ENCODE measurements at regions not wholly inside any gene's neighbourhood (a gene's known extent, or its start where the extent isn't known, plus 50 kb on each side); places are given as distances from the start of the nearest gene placed in this dataset.

DNA sequence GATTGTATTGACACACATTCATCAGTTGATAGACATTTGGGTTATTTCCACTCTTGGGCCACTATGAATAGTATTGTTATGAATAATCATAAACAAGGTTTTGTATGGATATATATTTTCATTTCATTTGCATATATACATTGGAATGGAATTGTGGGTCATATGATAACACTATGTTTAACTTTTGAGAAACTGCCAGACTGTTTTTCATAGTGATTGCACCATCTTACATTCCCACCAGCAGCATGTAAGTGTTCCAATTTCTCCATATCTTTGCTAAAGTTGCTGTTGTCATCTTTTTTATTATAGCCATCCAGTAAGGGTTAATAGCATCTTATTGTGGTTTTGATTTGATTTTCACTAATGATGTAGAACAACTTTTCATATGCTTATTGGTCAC lies 198.5 kb upstream of the PPFIA2 start:
- DNase-seq (ENCODE audit: low spot score): no peak

DNA sequence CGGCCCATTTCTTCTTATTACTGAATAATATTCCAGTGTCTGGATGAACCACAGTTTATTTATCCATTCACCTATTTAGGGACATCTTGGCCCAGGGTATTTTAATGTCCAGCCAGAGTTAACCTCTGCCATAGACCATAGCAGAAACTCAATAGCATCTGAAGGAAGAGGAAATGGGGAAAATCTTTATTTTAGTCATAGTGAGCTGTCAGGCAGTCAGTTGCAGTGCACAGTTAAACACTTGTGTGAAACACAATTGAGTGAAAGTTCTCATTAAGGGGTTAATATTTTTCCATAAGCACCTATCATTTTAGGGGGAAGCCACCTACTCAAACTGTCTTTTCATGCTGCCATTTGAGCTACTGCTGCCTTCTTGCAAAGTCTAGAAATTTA lies 197.3 kb upstream of the PPFIA2 start:
- no peak for DNase-seq (ENCODE audit: low spot score)

DNA sequence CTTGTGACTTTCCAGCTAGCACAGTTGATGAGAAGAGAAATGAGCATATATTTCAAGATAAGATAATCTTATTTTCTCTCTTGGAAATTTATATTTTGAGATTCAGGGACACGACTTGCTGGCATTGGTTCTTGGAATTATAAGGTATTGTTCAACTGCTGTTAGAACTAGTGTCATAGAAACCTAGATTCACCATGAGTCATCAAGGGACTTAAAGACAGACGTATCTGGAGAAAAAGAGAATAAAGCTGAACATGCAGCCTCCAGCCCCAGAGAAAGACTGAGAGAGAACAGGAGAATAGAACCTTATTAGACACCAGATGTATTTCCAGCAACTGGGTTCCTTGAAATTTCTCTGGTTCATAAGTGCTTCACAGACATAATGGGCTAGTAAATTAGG lies 194.4 kb upstream of the PPFIA2 start:
- no peak for DNase-seq (ENCODE audit: low spot score)

DNA sequence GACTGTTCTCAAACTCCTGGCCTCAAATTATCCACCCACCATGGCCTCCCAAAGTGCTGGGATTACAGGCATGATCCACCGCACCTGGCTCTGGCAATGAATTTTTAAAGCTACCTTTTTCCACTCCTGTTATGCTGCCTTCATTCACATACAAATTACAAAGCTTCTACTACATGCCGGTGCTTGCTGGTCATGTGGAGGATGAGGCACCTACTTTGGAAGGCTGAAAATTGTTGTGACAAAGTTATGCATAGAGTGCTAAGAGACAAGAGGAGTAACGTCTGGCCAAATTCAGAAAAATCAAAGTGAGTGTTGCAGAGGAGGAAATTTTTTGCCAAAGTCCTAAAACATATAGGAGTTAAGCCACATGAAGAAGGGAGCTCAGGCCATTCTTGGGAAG lies 191.7 kb upstream of the PPFIA2 start:
- DNase-seq (ENCODE audit: low spot score): no peak

DNA sequence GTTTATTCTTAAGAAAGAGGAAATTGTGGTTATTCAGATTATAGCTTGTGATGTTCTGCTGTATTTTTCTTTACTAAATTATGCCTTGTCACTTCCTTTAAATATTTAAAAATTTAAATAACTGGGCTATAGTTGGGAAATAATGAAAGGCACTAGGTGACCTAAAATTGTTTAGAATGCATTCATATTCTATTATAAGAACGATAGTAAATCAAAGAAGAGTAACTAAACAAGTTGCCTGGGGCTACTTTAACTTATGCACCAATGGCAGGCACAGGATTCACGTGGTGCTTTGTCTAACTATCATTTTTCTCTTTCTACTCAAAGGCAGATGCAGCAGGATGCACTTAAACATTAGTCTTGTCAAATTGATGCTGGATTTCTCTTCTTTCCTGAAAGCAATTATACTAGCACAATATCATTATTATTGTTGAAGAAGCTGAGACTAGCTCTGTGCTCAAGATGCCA lies 190.7 kb upstream of the PPFIA2 start:
- no peak for DNase-seq (ENCODE audit: low spot score)

DNA sequence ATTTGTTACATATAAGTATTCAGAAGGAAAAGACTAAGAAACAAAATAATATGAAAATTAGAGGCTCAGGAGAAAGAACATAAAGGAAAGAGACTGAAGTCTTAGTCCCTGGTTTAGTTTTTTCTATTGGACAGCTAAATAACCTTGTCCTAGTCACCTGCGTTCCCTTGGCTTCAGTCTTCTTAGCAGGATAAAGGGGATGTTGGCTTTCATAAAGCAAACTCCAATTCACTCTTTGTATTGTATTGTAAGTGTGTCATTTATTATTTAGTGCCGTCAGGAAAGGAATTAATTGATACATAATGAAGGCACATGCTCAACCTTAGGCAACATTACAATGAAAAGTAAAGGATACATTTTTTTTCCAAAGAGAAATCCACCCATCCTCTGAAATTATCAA lies 190.3 kb upstream of the PPFIA2 start:
- no peak for DNase-seq (ENCODE audit: low spot score)

DNA sequence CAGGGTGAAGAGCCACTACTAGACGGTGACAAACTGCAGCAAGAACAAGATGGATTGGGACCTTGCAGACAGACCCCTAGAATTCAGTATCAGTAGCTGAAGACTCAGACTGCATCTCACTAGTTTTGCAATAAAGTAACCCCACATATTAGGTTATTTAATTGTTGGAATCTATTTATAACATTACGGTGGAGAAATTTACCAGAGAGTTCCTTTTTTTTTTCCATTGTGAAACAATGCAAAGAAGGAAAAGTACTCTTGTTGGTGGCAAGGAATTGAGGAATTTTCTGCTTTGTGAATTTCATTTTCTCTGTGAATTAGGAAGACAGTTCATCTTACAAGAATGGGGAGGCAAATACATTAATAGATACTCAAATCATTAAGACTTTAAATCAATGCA lies 185.7 kb upstream of the PPFIA2 start:
- DNase-seq (ENCODE audit: low spot score): no peak

DNA sequence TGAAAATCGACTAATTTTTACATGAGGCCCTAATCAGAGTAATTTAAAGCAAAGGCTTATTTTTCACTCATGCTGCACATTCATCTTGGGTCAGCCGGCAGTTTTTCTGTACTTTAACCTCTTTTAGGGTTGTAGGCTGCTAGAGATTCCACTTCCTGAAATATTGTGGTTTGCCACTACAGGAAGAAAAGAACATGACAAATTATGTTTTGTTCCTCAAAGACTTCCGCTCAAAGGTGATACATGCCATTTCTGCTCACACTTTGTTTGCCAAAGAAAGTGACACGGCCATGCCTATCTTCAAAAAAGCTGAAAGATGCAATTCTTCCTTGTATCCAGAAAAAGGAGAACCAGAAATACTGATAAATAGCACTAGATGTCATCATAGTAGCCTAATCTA lies 183.4 kb upstream of the PPFIA2 start:
- no peak for DNase-seq (ENCODE audit: low spot score)

DNA sequence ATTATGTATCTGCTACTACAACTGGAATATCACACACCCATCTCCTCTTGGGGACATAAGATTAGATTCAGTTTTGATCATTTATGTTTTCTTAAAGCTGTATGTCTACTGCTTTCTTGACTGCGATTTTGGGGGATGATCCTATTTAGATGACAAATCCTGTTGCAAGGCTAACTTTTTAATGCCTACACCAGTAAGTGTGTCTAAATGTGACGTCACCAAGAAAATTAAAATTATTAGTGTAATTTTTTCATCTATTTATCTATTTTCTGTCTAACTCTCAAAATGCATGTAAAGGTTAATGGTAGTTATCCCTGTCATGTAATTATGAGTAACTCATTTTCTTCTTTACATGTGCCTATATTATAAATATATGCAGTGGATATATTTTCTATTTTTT lies 170.9 kb upstream of the PPFIA2 start:
- DNase-seq (ENCODE audit: low spot score): no peak

DNA sequence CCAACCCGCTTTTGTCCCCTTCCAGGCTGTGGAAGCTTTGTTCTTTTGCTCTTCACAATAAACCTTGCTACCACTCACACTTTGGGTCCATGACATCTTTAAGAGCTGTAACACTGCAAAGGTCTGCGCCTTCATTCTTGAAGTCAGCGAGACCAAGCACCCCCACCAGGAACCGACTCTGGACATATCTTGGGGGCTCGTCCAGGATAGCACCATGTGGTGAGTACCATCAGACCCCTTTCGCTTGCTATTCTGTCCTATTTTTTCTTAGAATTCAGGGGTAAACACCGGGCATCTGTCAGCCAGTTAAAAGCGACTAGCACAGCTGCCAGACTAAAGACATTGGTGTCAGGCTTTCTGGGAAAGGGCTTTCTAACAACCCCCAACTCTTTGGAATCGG lies 137.6 kb upstream of the PPFIA2 start:
- DNase-seq (ENCODE audit: low spot score): no peak

DNA sequence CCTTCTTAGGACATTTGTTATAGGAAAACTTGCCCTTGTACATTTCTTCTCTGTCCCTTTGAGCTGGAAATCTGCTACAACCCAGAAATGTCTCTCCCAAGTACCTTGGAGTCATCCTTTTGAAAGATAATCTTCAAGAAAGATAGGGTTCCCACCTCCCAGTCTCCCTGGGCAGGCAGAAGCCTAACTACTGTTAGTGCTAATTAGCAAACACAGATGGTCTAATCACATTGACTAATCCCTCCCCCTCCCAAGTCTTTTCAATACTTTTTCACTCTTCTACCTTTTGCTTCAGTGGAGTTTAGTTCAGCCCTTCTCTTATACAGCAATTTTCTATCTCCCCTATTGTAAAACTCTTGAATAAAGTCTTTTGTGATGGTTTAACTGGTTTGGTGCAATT lies 129.8 kb upstream of the PPFIA2 start:
- no peak for DNase-seq (ENCODE audit: low spot score)

DNA sequence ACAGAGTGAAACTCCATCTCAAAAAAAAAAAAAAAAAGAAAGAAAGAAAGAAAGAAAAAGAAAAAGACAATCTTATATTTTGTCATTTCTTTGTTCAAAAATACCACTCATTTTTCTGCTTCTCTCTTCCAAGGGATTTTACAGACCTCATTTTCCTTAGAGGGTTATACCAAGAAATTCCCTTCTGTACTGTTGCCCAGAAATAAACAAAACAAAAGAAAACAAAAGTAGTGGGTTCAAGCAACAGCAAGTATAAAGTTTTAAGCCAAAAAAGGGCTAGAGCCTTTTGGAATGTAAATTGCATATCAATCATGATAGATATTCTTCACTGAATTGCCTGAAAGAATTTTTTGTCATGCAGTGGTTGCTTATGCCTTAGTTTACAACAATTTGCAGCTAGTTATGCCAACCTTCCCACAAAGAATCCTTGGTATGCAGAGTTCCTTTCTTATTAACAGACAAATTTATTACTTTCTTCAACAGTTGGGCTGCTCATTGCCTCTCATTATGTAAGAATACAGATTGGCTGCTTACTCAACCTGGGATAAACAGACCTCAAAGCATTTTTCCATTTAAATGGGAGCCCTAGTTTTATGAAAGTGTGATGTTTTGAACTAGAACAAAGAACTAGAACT lies 129.1 kb upstream of the PPFIA2 start:
- peak; percentile 35 for DNase-seq (ENCODE audit: low spot score)

DNA sequence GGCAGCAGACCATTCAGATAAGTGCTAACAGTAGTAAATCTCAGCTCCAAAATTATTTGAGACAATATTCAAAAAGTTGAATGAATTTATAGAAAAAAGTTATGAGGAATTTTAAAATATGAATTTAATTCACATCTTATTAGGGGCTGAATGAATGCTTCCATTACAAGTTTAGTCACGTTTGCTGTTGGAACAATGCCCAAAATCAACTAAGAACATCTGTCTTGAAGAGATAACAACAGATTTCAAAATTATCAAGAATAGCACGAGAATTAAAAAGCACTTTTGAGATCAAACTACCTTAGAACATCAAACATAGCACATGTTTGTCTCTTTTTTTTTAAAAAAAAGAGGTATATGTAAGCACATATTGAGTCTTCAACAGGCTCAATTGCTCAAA lies 115.4 kb upstream of the PPFIA2 start:
- no peak for DNase-seq (ENCODE audit: low spot score)

DNA sequence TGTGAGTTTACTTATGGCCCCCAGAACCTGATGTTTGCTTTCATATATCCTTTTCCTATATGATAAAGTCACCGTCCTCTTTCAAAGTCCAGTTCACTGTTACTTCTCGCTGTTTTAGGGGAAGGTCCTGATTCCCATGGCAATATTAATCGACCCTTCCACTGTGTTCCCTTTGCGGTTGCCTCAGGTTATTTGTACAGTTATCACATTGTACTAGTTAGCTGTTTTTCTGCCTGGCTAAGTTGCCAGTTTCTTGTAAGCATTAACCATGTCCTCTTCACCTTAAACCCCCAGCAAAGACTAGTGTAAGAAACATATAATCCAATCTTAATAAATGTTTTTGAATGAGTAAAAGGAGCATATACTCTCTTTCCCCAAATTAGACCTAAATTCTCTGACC lies 115.0 kb upstream of the PPFIA2 start:
- no peak for DNase-seq (ENCODE audit: low spot score)

DNA sequence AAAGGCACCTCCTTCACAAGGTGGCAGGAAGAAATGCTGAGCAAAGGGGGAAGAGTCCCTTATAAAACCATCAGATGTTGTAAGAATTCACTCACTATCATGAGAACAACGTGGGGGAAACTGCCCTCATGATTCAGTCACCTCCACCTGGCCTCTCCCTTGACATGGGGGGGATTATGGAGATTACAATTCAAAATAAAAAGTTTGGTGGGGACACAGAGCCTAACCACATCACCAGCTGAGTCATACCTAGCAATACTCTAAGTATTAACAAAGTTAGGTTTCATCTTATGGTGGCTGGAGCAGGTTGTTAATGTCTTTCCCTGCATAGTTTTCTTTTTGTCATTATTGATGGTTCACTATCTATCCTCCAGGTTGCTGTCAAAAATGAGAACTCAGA lies 113.2 kb upstream of the PPFIA2 start:
- no peak for DNase-seq (ENCODE audit: low spot score)

DNA sequence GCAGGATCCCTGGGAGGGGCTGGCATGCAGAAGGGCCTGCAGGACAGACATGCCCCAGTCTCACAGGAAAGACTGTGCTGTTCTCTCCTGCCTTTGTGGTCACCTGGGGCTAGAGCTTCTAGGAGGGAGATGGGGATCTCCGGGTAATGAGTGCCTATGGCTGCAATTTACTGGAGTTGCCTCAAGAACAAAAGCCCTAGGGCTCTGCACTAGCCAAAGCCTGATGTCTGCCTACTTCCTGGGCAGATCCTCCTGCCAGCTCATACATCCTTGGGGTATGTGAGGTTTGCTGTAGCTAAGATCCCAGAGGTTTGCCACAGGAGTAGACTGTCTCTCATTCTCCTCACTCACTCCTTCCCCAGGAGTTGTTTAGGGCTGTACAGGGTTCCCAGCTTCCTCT lies 106.9 kb upstream of the PPFIA2 start:
- DNase-seq (ENCODE audit: low spot score): no peak

DNA sequence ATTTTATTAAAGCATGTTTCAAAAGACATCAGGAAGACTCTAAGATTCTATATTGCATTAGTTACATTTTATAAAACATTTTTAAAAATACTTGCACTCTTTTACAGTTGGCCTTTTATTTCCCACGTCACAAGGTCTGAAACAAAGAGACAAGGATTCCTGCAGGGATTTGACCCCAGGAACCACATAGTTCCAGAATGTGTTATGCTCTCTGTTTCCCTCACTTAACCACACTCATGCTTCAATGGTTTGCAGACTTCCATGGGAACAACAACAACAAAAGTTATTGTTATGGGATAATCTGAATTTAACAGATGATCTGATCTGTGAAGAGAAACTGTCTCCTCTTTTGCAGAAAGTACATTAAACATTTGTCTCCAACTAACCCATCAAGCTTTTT lies 104.3 kb upstream of the PPFIA2 start:
- DNase-seq (ENCODE audit: low spot score): no peak

DNA sequence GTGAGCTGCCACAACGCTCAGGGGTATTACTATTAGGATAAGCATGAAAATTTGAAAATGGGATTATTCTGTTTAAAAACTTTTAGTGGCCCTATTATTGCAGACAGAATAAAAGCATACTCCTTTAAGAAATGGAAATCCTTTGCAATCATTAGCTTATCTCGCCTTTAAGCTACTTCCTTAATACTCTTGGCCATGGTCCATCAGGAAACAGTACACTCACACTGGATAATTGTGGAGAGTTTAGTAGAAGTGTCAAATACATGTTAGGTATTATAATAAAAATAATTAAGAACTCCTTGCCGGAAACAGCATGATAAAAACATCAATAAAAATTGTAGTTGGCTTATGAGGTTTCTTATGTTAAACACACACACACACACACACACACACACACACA lies 100.4 kb upstream of the PPFIA2 start:
- no peak for DNase-seq (ENCODE audit: low spot score)

DNA sequence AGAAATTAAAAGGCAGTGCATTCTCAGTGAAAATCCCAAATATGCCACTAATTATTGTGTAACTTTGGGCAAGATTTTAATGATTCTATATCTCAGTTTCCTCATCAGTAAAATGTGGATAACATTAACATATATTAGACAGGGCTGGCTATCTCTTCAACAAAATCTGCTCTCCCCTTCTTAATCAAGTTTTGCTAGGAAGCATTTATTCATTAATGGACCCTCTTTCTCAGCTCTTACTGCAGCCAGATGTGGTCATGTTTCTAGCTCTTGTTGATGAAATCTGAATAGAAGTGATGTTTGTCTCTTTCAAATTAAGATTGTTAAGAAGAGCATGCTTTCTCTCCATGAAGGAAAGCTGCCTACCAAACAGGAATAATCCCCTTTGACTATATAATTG lies 84.4 kb upstream of the PPFIA2 start:
- DNase-seq (ENCODE audit: low spot score): no peak

DNA sequence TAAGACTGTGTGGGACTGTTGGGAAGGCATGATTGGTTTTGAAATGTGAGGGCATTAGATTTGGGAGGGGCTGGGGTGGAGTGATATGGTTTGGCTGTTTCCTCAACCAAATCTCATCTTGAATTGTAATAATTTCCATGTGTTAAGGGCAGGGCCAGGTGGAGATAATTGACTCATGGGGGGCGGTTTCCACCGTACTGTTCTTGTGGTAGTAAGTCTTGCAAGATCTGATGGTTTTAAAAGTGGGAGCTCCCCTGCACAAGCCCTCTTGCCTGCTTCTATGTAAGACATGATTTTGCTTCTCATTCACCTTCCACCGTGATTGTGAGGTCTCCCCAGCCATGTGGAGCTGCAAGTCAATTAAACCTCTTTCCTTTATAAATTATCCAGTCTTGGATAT lies 76.6 kb upstream of the PPFIA2 start:
- DNase-seq (ENCODE audit: low spot score): no peak

DNA sequence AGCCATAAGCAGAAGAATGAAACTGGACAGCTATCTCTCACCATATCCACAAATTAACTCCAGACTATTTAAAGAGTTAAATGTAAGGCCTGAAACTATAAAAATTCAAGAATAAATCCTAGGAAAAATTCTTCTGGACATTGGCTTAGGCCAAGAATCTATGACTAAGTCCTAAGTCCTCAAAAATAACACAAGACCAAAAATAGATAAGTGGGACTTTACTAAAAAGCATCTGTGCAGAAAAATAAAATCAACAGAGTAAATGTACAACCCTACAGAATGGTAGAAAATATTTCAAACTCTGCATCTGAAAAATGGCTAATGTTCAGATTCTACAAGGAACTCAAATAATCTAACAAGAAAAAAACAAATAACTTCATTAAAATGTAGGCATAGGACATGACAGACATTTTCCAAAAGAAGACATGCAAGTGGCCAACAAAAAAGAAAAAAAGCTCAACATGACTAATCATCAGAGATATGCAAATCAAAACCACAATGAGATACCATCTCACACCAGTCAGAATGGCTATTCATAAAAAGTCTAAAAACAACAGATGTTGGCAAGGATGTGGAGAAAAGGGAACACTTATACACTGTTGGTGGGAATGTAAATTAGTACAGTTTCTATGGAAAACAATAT lies 61.0 kb upstream of the PPFIA2 start:
- peak; percentile 4 for DNase-seq (ENCODE audit: low spot score)

DNA sequence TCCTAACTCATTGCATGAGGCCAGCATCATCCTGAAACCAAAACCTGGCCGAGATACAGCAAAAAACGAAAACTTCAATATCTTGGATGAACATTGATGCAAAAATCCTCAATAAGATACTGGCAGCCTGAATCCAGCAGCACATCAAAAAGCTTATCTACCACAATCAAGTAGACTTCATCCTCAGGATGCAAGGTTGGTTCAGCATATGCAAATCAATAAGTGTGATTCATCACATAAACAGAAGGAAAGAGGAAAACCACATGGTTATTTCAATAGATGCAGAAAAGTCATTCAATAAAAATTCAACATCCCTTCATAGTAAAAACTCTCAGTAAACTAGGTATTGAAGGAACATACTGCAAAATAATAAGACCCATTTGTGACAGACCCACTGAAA lies 56.5 kb upstream of the PPFIA2 start:
- no peak for DNase-seq (ENCODE audit: low spot score)

DNA sequence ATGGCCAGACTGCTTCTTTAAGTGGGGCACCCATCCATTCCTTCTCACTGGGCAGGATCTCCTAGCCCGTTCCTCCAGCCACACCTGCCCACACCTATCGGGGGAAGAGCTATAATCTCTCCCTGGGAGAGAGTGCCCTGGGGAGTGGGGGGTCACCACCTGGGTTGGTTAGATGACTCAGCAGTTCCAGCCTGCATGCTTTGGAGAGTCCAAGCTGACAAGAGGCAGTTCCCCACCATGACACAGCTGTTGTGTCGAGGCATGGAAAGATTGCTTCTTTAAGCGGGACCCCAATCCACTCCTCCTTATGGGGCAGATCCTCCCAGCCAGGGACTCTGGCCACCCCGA lies 52.6 kb upstream of the PPFIA2 start:
- no peak for DNase-seq (ENCODE audit: low spot score)

DNA sequence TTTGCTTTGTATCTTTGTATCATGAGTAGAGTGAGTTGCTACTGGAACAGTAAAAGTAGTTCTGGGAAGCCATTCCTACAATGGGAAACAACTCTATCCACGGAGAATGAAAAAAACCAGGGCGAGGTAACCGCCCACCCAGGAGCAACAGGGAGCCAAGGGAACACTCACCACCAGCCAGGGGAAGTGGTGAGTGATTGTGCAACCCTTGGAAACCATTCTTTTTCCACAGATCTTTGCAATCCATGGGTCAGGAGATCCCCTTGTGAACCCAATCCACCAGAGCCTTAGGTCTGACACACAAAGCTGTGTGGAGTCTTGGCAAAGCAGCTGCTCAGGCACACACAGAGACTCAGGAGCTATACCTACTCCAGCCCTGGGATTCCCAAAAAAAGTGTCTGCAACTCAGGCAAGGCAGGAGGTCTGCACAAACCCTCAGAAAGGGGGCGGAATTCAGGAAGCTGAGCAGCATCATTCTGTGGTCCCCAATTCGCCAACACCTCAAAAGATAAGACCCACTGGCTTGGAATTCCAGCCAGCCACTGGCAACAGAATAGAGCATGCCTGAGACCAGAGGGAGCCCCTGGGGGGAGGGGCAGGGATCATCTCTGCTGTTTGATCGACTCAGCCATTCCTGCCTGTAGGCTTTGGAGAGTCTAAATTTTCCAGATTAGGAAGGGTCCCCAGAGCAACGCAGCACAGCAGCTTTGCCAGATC lies 52.1 kb upstream of the PPFIA2 start:
- DNase-seq (ENCODE audit: low spot score): no peak

All from AG08395 (cell line).